ENCODE measurements at regions not wholly inside any gene's neighbourhood (a gene's known extent, or its start where the extent isn't known, plus 50 kb on each side); places are given as distances from the start of the nearest gene placed in this dataset.
A peak's percentile ranks its signal among the peaks of the same experiment; 100 is the strongest.

DNA sequence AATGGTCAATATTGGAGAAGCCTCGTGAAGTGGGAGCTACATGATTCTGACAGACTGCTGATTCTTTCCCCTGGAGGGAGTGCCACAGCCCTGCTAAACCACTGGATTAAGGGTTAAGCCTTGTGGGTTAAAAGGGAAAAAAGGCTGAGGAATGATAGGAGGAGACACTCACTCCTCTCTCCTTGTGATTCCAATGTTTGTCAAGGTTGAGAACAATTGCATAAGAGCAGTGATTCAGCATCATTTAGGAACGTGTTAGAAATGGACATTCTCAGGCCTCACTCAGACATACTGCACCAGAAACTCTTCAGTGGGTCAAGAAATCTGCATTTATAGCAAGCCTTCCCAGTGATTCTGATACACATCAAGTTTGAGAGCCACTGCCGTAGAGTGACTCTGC, 87.8 kb upstream of the GZMB start:
- in situ Hi-C loops (cut with HindIII; ENCODE audit: low sequenced_read_pairs) = no loop called here
- TF ChIP-seq, protein P1, sequence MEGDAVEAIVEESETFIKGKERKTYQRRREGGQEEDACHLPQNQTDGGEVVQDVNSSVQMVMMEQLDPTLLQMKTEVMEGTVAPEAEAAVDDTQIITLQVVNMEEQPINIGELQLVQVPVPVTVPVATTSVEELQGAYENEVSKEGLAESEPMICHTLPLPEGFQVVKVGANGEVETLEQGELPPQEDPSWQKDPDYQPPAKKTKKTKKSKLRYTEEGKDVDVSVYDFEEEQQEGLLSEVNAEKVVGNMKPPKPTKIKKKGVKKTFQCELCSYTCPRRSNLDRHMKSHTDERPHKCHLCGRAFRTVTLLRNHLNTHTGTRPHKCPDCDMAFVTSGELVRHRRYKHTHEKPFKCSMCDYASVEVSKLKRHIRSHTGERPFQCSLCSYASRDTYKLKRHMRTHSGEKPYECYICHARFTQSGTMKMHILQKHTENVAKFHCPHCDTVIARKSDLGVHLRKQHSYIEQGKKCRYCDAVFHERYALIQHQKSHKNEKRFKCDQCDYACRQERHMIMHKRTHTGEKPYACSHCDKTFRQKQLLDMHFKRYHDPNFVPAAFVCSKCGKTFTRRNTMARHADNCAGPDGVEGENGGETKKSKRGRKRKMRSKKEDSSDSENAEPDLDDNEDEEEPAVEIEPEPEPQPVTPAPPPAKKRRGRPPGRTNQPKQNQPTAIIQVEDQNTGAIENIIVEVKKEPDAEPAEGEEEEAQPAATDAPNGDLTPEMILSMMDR (IDR thresholded peaks at IDR 0.05; ENCODE audit: low read depth, low read length) = no peak
- H3K4me3 ChIP-seq (ENCODE audit: low read depth, low read length) = no peak overlapping the region
- no peak for DNase-seq (ENCODE audit: low read depth, low spot score)

DNA sequence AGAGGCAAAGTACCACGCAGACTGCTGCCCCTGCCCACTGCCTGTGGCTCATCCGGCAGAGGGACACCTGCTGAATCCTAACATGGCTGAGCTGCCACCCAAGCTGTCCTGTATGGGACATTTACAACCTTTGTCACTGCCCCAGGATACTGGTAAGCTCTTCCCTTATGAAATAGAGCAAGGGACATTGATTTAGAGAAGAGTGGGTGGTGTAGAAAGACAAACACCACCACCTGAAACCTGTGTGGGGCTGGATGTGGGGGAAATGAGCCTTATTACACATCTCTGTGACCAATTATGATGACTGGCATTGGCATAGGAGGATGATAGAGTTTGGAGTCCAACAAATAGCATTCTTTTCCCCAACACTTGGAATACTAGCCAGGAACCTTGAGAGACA, 81.2 kb upstream of the GZMB start:
- TF ChIP-seq, protein P1 (IDR thresholded peaks at IDR 0.05; ENCODE audit: low read depth, low read length) = no peak
- DNase-seq (ENCODE audit: low read depth, low spot score) = no peak
- H3K4me3 ChIP-seq (ENCODE audit: low read depth, low read length) = no peak overlapping the region
- in situ Hi-C loops (cut with HindIII; ENCODE audit: low sequenced_read_pairs) = no loop called here

DNA sequence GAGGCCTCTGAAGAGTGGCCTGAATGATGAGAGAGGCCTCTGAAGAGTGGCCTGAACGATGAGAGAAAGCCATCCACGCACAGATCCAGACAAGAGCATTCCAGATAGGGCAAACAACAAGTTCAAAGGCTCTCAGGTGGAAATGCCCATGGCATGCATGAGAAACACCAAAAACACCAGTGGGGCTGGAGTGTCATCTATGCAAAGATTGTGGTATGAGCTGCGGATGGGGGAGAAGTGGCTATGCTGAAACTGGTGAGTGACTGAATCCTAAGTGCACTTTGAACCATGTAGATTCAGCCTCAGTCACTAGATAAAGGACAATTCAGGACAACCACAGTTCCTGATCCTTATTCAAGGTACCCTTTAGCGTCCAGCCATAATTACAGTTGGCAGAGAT, 79.4 kb upstream of the GZMB start:
- no peak overlapping the region for H3K4me3 ChIP-seq (ENCODE audit: low read depth, low read length)
- TF ChIP-seq, protein P1 (IDR thresholded peaks at IDR 0.05; ENCODE audit: low read depth, low read length) = no peak
- DNase-seq (ENCODE audit: low read depth, low spot score) = no peak
- in situ Hi-C loops (cut with HindIII; ENCODE audit: low sequenced_read_pairs) = no loop called here

DNA sequence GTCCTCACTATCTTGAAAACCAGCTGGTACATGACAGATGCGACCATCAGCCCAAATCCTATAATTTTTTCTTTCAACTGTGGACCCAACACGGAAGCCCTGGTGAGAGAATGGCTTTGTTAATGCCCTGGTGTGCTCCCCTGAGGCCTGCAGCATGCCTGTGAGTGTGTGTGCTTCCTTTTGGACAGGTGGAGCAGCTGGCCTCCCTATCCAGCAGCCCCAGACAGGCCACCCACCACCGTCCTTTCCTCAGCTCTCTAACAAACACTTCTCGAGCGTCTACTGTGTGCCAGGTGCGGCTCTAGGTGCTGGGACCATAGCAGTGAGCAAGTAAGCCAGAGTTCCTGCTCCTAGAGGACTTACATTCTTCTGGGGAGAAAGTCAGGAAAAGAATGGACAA, 78.9 kb upstream of the GZMB start:
- in situ Hi-C loops (cut with HindIII; ENCODE audit: low sequenced_read_pairs) = no loop called here
- TF ChIP-seq, protein P1 (IDR thresholded peaks at IDR 0.05; ENCODE audit: low read depth, low read length) = no peak
- no peak overlapping the region for H3K4me3 ChIP-seq (ENCODE audit: low read depth, low read length)
- DNase-seq (ENCODE audit: low read depth, low spot score) = no peak

DNA sequence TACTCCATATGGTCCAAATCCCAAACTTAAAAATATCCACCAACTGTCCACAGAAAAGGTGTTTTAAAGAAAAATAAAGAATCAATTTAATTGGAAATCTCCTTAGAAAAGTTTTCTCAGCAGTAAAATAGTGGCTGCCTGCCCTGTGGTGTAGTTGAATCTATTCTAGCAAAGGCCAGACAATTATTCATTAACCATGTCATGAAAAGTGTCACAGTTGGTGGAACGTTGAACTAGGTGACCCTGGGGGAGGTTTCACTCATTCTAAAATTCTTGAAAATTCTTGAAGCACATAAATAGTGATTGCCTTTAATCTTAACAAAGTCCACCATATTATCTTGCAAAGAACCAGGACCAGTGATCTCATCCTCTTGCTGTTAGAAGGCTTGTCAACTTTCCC, 78.4 kb upstream of the GZMB start:
- TF ChIP-seq, protein P1 (IDR thresholded peaks at IDR 0.05; ENCODE audit: low read depth, low read length) = no peak
- in situ Hi-C loops (cut with HindIII; ENCODE audit: low sequenced_read_pairs) = no loop called here
- H3K4me3 ChIP-seq (ENCODE audit: low read depth, low read length) = no peak overlapping the region
- DNase-seq (ENCODE audit: low read depth, low spot score) = no peak

DNA sequence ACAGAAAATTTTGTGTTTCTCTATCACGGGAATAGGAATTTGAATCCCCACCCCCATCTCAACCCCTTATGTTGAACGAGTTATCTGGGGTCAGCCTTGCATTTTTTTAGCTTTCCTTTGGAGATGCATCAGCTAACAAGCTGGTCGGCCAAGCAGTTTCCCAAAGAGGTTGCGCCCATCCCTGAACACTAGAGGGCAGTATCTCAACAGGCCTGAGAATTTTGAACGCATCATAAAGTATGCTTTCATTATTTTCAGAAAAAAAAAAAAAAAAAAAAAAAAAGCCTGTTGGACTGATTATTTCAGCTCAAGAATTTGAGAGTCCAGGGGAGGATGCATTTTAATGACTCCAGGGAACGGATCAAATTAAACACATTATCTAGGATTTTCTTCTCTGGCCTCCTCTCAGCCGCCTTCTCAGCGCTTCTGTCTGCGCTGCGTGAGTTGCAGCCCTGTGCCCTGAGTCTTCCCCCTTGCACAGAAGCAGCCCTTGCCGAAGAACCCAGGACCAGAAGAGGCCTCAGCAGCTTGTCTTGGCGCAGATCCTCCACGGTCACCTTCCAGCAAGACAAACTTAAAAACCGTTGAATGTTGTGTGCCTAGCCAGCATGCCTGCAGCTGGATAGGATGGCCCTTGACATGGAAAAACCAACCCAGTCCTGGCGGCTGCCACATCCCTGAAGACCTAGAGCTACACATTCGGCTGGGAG, 76.6 kb upstream of the GZMB start:
- in situ Hi-C loops (cut with HindIII; ENCODE audit: low sequenced_read_pairs) = no loop called here
- H3K4me3 ChIP-seq (ENCODE audit: low read depth, low read length) = no peak overlapping the region
- DNase-seq (ENCODE audit: low read depth, low spot score) = peak; percentile 47
- TF ChIP-seq, protein P1 (IDR thresholded peaks at IDR 0.05; ENCODE audit: low read depth, low read length) = peak; percentile 91

All from astrocyte of the spinal cord (primary cell).